Brain microvascular endothelial cell (primary cell): ENCODE measurements at regions not wholly inside any gene's neighbourhood (a gene's known extent, or its start where the extent isn't known, plus 50 kb on each side); places are given as distances from the start of the nearest gene placed in this dataset.
A peak's percentile ranks its signal among the peaks of the same experiment; 100 is the strongest.

ENCODE experiments used
- DNase-seq: peaks from one replicate; pipeline ENCODE4 v3.0.0-alpha.2; 2020
- H3K27ac ChIP-seq: fragments of 250-450 bp; sonication (Bioruptor Pico); 2 replicates; pipeline ENCODE4 v1.5.1; 2020; ENCODE audit warnings: mild to moderate bottlenecking, moderate library complexity
- H3K27me3 ChIP-seq: fragments of 250-450 bp; sonication (Bioruptor Pico); replicated peaks from 2 replicates; pipeline ENCODE4 v1.5.1; 2020; ENCODE audit warnings: mild to moderate bottlenecking
- H3K36me3 ChIP-seq: fragments of 250-450 bp; sonication (Bioruptor Pico); replicated peaks from 2 replicates; pipeline ENCODE4 v1.5.1; 2020; ENCODE audit warnings: mild to moderate bottlenecking
- H3K4me3 ChIP-seq: 2 replicates; pipeline ENCODE4 v1.5.1; 2011; ENCODE audit warnings: low read depth, mild to moderate bottlenecking, control low read depth, low read length, moderate library complexity
- CTCF ChIP-seq: IDR thresholded peaks from 2 replicates; pipeline ENCODE4 v1.5.1; 2011; ENCODE audit warnings: low read depth, mild to moderate bottlenecking, moderate library complexity, low read length, control low read depth, inconsistent platforms; ENCODE audit errors: missing control alignments
- in situ Hi-C: cut with HindIII; loops from 2 replicates; pipeline ENCODE4 v1.10.0; 2017; ENCODE audit warnings: low sequenced_read_pairs, low pct_ligation_motif_present

- no peak for DNase-seq
- no peak overlapping the region for H3K4me3 ChIP-seq
- no peak for TF ChIP-seq CTCF
- in situ Hi-C loops = no loop called here
- no peaks in the 10 kb centered on the region for H3K27me3 ChIP-seq
- H3K27ac ChIP-seq = no peak overlapping the region
- no peaks in the 10 kb centered on the region for H3K36me3 ChIP-seq
Measured at GRCh38 chr13:89490661-89491060, 1819.5 kb downstream of the SLITRK5 start.

DNA sequence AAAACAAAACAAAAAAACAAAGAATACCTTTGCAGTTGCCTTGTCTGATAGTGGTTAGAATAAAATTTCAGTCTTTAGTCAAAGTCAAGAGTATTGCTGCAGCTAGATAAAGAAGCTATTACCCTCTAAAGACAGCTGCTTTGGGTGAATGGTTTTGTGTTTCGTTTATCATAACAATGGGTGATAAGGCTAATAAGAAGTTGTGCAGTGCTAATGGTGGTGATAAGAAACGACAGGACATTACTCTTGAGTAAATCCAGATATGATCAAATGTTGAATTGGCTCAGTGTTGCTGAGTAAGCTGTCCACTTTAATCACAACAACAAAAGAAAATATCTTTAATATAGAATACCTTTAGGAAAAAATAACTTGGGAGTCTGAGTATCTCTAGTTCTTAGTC, 1825.3 kb downstream of the SLITRK5 start:
- no peak for TF ChIP-seq CTCF
- Histone ChIP-seq H3K36me3 (no peaks in the 10 kb centered on the region), H3K27me3 (no peaks in the 10 kb centered on the region), H3K4me3 (no peak overlapping the region), H3K27ac (no peak overlapping the region)
- in situ Hi-C loops = no loop called here
- DNase-seq = no peak

GRCh38 chr13:89497658-89498057, 1826.5 kb downstream of the SLITRK5 start:
- no peak overlapping the region for H3K4me3 ChIP-seq
- DNase-seq = no peak
- no peak overlapping the region for H3K27ac ChIP-seq
- no peak for TF ChIP-seq CTCF
- H3K36me3 ChIP-seq = no peaks in the 10 kb centered on the region
- H3K27me3 ChIP-seq = no peaks in the 10 kb centered on the region
- in situ Hi-C loops = no loop called here

DNA sequence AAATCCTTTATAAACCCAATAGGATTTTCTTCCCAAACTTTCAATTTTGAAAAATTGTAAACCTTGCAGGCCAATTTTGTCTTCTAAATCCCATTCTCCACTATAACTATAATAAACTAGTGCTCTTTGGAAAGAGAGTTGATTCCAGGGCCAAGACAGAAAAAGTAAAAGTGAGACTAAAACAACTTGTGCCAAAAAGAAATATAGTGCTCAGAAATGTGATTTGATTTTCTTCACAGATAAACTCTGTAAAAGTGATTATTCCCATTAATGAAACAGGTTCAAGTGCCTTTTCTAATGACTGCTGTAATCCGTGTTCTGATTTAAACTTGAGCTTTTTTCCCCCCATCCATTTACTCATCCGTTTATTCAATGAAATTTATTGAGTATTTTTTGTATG, 1831.1 kb downstream of the SLITRK5 start:
- Histone ChIP-seq H3K36me3 (no peaks in the 10 kb centered on the region), H3K4me3 (no peak overlapping the region), H3K27me3 (no peaks in the 10 kb centered on the region), H3K27ac (no peak overlapping the region)
- no peak for DNase-seq
- TF ChIP-seq CTCF = no peak
- in situ Hi-C loops = no loop called here

DNA sequence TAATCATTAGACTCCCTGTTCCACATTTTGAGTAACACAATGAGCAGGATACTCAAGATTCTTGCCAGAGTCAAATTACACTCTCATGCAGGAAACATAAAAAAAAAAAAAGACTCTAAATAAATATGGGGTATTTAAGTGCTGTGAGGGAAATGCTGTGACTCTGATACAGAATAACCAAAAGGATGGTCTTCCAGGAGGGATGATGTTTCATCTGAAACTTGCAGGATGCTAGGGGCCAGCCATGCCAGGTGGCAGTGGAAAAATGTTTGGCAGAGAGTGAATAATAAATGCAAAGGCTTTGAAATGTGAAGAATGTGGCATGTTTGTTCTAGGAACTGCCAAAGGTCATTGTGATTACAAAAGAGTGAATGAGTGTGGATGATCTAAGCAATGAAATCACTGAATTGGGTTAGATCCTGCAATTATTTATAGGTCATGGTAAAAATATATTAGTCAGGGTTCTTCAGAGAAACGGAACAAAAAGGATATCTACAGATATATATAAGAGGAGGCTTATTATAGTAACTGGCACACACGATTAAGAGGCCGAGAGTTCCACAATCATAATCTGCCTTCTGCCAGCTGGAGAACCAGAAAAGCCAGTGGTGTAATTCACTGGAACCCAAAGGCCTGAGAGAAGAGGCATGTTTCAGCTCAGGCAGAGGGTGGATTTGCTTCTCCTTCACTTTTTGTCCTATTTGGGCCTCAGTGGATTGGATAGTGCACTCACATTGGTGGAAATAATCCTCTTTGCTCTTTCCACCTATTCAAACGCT, 1832.8 kb upstream of the MIR17HG start:
- H3K4me3 ChIP-seq = no peak overlapping the region
- H3K36me3 ChIP-seq = no peaks in the 10 kb centered on the region
- in situ Hi-C loops = no loop called here
- no peak overlapping the region for H3K27ac ChIP-seq
- TF ChIP-seq CTCF = no peak
- H3K27me3 ChIP-seq = no peaks in the 10 kb centered on the region
- peak; percentile 1 for DNase-seq

DNA sequence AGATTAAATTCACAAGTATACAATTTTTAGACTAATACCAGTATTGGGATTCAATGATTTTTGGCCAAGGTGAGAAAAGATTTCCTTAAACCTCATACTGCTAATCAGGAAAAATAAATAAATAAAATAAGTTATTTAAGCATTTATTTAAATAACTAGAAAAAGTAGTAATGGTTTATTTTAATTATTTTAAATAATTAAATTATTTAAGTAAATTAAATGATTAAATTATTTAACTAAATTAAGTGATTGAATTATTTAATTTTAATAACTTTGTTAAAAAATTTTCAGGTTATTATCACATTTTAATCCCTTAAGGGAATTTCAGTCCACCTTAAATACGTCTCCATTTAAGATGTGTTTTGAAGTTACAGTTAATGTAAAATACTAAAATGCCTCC, 1831.5 kb upstream of the MIR17HG start:
- no peak for TF ChIP-seq CTCF
- Histone ChIP-seq H3K27me3 (no peaks in the 10 kb centered on the region), H3K36me3 (no peaks in the 10 kb centered on the region), H3K4me3 (no peak overlapping the region), H3K27ac (no peak overlapping the region)
- in situ Hi-C loops = no loop called here
- no peak for DNase-seq
